T1000 (cell line): ENCODE measurements at regions not wholly inside any gene's neighbourhood (a gene's known extent, or its start where the extent isn't known, plus 50 kb on each side); places are given as distances from the start of the nearest gene placed in this dataset.
"Not testable (repeated sequence)": the region's sequence is repeated elsewhere in the genome, so short reads cannot be mapped to it uniquely, and the experiment has no call there.

Source experiments
- DNase-seq: peaks from one replicate; lab custom pipeline; 2025; ENCODE audit warnings: mixed read lengths; lab: John Stamatoyannopoulos, UW

- no peak for DNase-seq
These were observed 490.1 kb upstream of the LRRC7 start for GRCh38 chr1:69077633-69078032.

GRCh38 chr1:69081668-69082067, 486.1 kb upstream of the LRRC7 start:
- DNase-seq = no peak

GRCh38 chr1:69082312-69082711, 485.4 kb upstream of the LRRC7 start:
- DNase-seq = no peak

GRCh38 chr1:69086148-69086547, 481.6 kb upstream of the LRRC7 start:
- DNase-seq = no peak

GRCh38 chr1:69088571-69088970, 479.2 kb upstream of the LRRC7 start:
- no peak for DNase-seq

GRCh38 chr1:69090170-69090569, 477.6 kb upstream of the LRRC7 start:
- no peak for DNase-seq

GRCh38 chr1:69090752-69091151, 477.0 kb upstream of the LRRC7 start:
- no peak for DNase-seq

GRCh38 chr1:69102058-69102457, 465.7 kb upstream of the LRRC7 start:
- DNase-seq = not testable (repeated sequence)

- no peak for DNase-seq
These were observed 464.5 kb upstream of the LRRC7 start for GRCh38 chr1:69103213-69103612.

- no peak for DNase-seq
These were observed 463.9 kb upstream of the LRRC7 start for GRCh38 chr1:69103705-69104385.

- no peak for DNase-seq
These were observed 462.8 kb upstream of the LRRC7 start for GRCh38 chr1:69104894-69105293.

GRCh38 chr1:69109277-69109676, 458.4 kb upstream of the LRRC7 start:
- DNase-seq = no peak

- no peak for DNase-seq
These were observed 456.9 kb upstream of the LRRC7 start for GRCh38 chr1:69110851-69111250.

GRCh38 chr1:69120126-69120741, 447.5 kb upstream of the LRRC7 start:
- DNase-seq = not testable (repeated sequence)

- no peak for DNase-seq
These were observed 446.9 kb upstream of the LRRC7 start for GRCh38 chr1:69120817-69121216.

GRCh38 chr1:69121723-69122122, 446.0 kb upstream of the LRRC7 start:
- DNase-seq = no peak

GRCh38 chr1:69122373-69122772, 445.3 kb upstream of the LRRC7 start:
- no peak for DNase-seq

- DNase-seq = no peak
These were observed 444.2 kb upstream of the LRRC7 start for GRCh38 chr1:69123486-69123885.

GRCh38 chr1:69126796-69127195, 440.9 kb upstream of the LRRC7 start:
- DNase-seq = no peak

GRCh38 chr1:69128204-69128603, 439.5 kb upstream of the LRRC7 start:
- DNase-seq = no peak

GRCh38 chr1:69129538-69129937, 438.2 kb upstream of the LRRC7 start:
- no peak for DNase-seq

- no peak for DNase-seq
These were observed 429.6 kb upstream of the LRRC7 start for GRCh38 chr1:69138172-69138571.

- no peak for DNase-seq
These were observed 428.7 kb upstream of the LRRC7 start for GRCh38 chr1:69139007-69139406.

- no peak for DNase-seq
These were observed 421.4 kb upstream of the LRRC7 start for GRCh38 chr1:69146303-69146702.
